ENCODE measurements at regions not wholly inside any gene's neighbourhood (a gene's known extent, or its start where the extent isn't known, plus 50 kb on each side); places are given as distances from the start of the nearest gene placed in this dataset.

DNA sequence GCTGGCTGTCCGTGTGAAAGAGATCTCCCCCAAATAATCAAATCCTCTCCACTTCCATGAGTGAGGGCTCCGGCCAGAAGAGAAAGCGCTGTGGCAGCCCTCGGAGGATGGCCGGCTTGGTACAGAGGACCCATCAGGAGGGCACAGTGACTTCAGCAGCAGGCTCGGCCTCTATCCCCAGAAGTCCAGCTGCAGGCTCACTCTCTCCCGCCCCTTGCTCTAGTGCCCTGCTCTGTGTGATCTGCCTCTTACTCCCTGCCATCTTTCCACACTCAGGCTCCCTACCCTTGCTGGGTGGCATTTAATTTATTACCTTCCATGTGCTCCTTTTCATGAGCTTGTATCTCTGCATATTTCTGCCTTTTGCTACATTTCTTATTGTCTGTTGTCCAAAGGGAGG is 129.7 kb downstream of the SPATA19 start:
- Mint-ChIP-seq H3K27me3 (peaks cover 14% of the 10 kb centered on the region), H3K36me3 (ENCODE audit: low read depth) (no peaks in the 10 kb centered on the region), H3K4me3 (no peak overlapping the region), H3K4me1 (no peaks in the 10 kb centered on the region), H3K27ac (no peak overlapping the region)
- H3K9me3 ChIP-seq (ENCODE audit: control insufficient read depth, low read length, poor library complexity, severe bottlenecking), result no peaks in the 10 kb centered on the region
- ATAC-seq (no peak), DNase-seq (no peak)

DNA sequence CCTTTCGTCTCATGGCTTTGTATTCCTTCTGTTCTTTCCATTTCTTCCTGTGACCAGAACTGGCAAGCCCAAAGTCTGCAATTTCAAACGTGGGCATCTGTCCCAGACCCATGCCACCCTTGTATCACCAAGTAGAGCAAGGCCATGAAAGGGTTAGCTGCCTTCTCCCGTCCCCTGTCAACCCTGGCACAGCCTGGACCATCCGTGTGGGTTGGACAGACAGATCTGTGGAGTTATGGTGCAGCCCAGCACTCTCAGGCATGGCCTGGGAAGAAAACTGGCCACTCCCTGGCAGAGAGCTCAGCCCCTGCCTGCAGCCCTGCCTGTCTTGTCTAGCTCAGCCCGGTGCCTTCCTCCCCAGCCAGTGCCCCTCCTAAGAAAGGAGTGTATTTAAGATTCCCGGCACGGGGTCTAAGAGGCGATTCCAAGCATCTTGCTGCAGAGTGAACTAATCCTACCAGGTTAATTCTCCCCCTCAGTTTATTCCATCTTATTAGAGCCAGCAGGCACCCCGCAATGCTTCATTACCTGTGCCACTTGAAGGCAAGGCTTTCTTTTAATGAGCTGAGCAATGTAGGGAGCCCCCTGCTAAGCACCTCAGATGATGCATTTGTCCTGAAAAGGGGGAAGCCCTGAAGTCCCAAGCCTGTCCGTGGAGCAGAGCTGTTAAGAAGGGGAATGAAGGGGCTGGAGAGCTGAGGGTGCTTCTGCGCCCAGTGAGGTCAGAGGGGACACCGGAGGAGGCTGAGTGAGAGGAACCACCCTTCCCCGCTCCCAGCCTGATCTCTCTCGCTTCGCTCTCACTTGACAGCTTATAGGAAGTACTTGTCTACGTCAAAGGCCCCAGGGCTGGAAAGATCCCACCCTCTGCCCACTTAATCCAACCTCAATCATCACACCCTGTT is 130.6 kb downstream of the SPATA19 start:
- H3K4me3 Mint-ChIP-seq, result no peak overlapping the region
- peaks cover 12% of the 10 kb centered on the region for H3K27me3 Mint-ChIP-seq
- DNase-seq (no peak), ATAC-seq (no peak)
- no peak overlapping the region for H3K27ac Mint-ChIP-seq
- H3K9me3 ChIP-seq (ENCODE audit: control insufficient read depth, low read length, poor library complexity, severe bottlenecking), result no peaks in the 10 kb centered on the region
- no peaks in the 10 kb centered on the region for H3K4me1 Mint-ChIP-seq
- H3K36me3 Mint-ChIP-seq (ENCODE audit: low read depth), result no peaks in the 10 kb centered on the region

DNA sequence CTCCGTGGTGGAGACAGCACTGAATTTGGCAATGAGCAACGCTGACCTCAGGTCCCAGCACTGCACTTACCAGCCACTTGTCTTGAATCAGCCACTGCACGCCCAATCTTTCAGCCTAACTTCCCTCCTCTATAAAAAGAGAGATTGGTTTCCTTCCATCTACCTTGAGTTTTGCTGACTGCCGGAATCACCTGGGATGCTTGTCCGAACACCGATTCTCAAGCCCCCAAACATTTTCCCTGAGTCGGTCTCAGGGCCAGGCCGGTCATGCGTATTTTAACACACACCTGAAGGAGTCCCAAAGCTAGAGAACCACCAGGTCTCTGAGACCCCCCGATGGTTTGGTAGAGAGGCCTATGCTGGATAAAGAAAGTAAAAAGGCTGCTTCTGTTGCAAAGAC is 131.5 kb downstream of the SPATA19 start:
- Mint-ChIP-seq H3K27me3 (peaks cover 9% of the 10 kb centered on the region), H3K27ac (no peak overlapping the region), H3K4me1 (no peaks in the 10 kb centered on the region), H3K4me3 (no peak overlapping the region), H3K36me3 (ENCODE audit: low read depth) (no peaks in the 10 kb centered on the region)
- DNase-seq (no peak), ATAC-seq (no peak)
- no peaks in the 10 kb centered on the region for H3K9me3 ChIP-seq (ENCODE audit: control insufficient read depth, low read length, poor library complexity, severe bottlenecking)

DNA sequence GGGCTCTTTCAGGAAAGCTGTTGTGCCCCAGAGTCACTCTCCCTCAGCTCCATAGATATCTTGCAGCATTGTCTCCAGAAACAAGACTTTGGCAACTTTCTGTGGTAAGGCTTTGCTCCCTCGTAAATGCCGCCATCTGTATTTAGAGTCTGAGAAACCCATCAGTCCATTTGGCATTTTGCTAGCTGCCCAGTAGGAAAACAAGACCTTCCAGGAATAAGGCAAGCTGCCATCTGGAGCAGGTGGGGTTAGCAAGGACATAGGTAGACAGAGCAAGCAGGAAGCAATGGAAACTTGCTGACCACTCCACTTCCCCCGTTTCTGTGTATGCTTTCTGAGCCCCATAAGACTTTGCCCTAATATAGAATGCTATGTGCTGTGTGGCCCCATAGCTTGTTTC is 131.9 kb downstream of the SPATA19 start:
- H3K4me3 Mint-ChIP-seq, result no peak overlapping the region
- H3K27ac Mint-ChIP-seq, result no peak overlapping the region
- no peaks in the 10 kb centered on the region for H3K9me3 ChIP-seq (ENCODE audit: control insufficient read depth, low read length, poor library complexity, severe bottlenecking)
- H3K4me1 Mint-ChIP-seq, result no peaks in the 10 kb centered on the region
- no peaks in the 10 kb centered on the region for H3K36me3 Mint-ChIP-seq (ENCODE audit: low read depth)
- DNase-seq, result no peak
- ATAC-seq, result no peak
- H3K27me3 Mint-ChIP-seq, result peaks cover 9% of the 10 kb centered on the region

DNA sequence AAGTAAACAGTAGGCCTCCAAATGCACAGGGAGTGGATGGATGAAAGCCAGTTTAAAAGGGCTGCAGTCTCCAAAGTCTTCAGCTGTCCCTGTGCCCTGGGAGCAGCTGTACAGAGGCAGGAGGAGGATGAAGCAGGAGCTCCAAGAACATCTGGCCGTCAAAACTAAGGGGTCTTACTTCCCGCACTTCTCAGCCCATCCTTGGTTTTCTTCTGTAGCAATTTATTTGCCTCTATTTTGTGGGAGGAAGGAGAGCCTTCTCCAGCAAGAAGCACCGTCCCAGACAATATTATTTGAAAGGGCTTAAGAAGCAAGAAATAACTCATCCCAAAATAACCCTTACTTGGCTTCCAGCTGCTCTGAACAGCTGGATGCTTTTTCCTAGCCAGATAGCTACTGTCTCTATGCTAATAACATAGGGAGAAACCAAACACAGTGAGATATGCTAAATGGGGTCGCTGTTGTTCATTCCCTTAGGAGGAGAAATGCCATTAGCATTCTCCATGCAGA is 133.2 kb downstream of the SPATA19 start:
- no peaks in the 10 kb centered on the region for H3K4me1 Mint-ChIP-seq

DNA sequence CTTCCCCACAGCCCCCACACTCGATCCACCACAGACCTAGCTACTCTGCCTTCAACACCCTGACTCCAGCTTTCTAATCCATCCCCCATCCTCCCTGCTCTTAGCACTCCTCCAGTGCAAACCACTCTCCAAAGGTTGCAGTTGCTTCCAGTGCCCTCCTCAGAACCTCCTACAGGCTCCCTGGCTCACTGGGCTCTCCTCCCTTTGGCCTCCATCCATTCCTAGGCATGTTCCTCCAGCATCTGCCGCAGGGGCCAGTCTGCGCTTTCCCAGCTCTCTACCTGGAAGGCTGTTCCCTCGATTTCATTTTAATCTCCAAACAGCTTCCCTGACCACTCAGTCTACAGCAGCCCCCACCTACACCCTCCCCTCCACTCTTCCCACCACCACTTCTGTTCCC is 133.8 kb downstream of the SPATA19 start:
- H3K4me3 Mint-ChIP-seq, result no peak overlapping the region
- H3K36me3 Mint-ChIP-seq (ENCODE audit: low read depth), result no peaks in the 10 kb centered on the region
- no peaks in the 10 kb centered on the region for H3K4me1 Mint-ChIP-seq

More for the DNA sequence above, 133.2 kb downstream of the SPATA19 start:
- no peaks in the 10 kb centered on the region for H3K9me3 ChIP-seq (ENCODE audit: control insufficient read depth, low read length, poor library complexity, severe bottlenecking)
- H3K27me3 Mint-ChIP-seq, result peaks cover 5% of the 10 kb centered on the region
- DNase-seq (no peak), ATAC-seq (no peak)
- no peaks in the 10 kb centered on the region for H3K36me3 Mint-ChIP-seq (ENCODE audit: low read depth)
- H3K27ac Mint-ChIP-seq, result no peak overlapping the region
- H3K4me3 Mint-ChIP-seq, result no peak overlapping the region

DNA sequence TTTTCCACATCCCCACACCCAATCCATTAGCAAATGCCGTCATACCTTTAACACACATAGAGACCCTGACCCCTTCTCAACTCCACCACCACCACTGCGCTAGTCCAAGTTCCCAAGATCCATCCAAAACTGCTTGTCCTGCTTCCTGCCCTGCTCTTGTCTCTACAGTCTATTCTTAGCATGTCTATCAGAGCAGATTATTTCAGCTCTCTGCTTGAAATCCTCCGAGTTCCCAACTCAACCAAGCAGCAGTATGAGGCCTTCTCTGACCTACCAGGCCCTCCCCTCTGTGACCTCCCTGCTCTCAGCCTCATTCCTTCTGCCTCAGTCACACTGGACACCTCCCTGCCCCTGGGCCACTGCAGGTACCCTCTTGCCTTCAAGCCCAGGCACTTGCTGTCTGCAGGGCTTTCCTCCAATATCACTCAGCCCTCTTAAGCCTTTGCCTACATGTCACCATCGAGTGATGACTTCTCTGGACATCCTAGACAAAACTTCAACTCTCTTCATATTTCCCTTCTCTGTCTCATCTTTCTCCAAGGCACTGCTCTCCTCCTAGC is 134.6 kb downstream of the SPATA19 start:
- no peak overlapping the region for H3K27ac Mint-ChIP-seq
- H3K36me3 Mint-ChIP-seq (ENCODE audit: low read depth), result no peaks in the 10 kb centered on the region
- no peaks in the 10 kb centered on the region for H3K9me3 ChIP-seq (ENCODE audit: control insufficient read depth, low read length, poor library complexity, severe bottlenecking)
- no peak overlapping the region for H3K4me3 Mint-ChIP-seq
- H3K27me3 Mint-ChIP-seq, result no peaks in the 10 kb centered on the region
- no peak for ATAC-seq
- H3K4me1 Mint-ChIP-seq, result no peaks in the 10 kb centered on the region
- DNase-seq, result no peak

More for the DNA sequence above, 133.8 kb downstream of the SPATA19 start:
- no peaks in the 10 kb centered on the region for H3K9me3 ChIP-seq (ENCODE audit: control insufficient read depth, low read length, poor library complexity, severe bottlenecking)
- ATAC-seq, result no peak
- Mint-ChIP-seq H3K27me3 (no peaks in the 10 kb centered on the region), H3K27ac (no peak overlapping the region)
- no peak for DNase-seq

DNA sequence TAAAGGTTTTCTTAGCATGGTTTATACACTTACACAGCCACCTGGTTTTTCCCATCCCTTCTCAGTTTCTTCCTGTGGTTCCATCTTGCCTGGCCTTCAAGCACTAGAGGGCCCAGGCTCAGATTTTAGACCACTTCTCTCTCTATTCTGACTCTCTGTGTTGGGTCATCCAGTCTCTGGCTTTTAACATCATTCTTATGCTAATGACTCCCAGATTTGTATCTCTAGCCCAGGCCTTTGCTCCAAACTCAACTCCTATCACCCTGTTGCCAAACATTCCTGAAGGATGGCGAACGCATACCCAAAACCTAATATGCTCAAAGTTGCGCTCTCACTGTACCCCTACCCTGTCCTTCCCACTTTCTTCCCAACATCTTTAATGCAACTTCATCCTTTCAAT is 135.1 kb downstream of the SPATA19 start:
- H3K4me1 Mint-ChIP-seq, result no peaks in the 10 kb centered on the region
- H3K27me3 Mint-ChIP-seq, result no peaks in the 10 kb centered on the region
- no peak overlapping the region for H3K27ac Mint-ChIP-seq
- H3K9me3 ChIP-seq (ENCODE audit: control insufficient read depth, low read length, poor library complexity, severe bottlenecking), result no peaks in the 10 kb centered on the region
- ATAC-seq (no peak), DNase-seq (no peak)
- H3K36me3 Mint-ChIP-seq (ENCODE audit: low read depth), result no peaks in the 10 kb centered on the region
- no peak overlapping the region for H3K4me3 Mint-ChIP-seq

DNA sequence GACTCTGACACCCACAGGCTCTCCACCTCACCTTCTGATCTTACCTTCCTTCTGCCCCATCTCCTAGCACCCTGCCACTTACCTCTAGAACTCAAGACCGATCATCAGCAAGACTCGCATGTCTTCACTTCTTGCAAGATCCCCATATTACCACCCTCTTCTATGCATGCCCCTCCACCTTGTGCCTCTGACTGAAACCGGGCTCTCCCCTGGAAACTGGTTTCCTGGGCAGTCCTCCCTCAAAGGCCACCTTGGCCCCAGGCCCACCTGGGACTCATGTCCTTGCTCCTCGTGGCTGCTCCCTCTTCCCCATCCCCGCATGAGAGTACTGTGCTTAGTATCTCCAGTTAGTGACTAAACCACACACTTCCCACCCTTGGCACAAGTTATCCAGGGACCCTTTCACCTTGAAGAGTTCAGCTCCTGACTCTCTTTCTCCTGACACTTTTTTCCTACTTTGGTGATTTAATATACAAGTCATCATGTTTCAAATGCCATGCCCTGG is 136.7 kb downstream of the SPATA19 start:
- no peak overlapping the region for H3K27ac Mint-ChIP-seq
- no peak for ATAC-seq
- no peaks in the 10 kb centered on the region for H3K36me3 Mint-ChIP-seq (ENCODE audit: low read depth)
- peaks cover 4% of the 10 kb centered on the region for H3K27me3 Mint-ChIP-seq
- no peaks in the 10 kb centered on the region for H3K9me3 ChIP-seq (ENCODE audit: control insufficient read depth, low read length, poor library complexity, severe bottlenecking)
- H3K4me3 Mint-ChIP-seq, result no peak overlapping the region
- H3K4me1 Mint-ChIP-seq, result no peaks in the 10 kb centered on the region
- DNase-seq, result no peak

DNA sequence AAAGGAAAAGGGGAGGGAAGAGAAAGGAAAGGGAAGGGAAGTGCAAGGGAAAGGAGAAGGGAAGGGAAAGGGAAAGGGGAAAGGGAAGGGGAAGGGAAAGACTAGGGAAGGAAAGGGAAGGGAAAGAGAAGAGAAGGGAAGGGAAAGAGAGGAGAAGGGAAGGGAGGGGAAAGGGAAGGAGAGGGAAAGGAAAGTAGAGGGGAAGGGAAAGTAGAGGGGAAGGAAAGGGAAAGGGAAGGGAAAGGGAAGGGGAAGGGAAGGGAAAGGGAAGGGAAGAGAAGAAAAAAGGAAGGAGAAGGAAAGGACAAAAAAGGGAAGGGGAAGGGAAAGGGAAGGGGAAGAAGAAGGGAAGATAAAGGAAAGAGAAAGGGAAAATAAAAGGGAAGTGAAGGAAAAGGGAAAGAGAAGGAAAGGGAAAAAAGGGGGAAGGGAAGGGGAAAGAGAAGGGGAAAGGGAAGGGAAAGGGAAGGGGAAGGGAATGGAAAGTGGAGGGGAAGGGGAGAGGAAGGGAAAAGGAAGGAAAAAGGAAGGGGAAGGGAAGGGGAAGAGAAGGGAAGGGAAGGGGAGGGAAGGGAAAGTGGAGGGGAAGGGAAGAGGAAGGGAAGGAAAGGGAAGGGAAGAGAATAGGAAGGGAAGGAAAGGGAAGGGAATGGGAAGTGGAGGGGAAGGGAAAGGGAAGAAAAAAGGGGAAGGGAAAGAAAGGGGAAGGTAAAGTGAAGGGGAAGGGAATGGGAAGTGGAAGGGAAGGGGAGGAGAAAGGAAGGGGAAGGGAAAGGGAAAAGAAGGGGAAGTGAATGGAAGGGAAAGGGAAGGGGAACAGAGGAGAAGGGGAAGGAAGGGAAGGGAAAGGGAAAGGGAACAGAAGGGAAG is 138.2 kb downstream of the SPATA19 start:
- H3K36me3 Mint-ChIP-seq (ENCODE audit: low read depth), result no peaks in the 10 kb centered on the region
- no peaks in the 10 kb centered on the region for H3K4me1 Mint-ChIP-seq
- no peak for DNase-seq
- no peak for ATAC-seq
- no peak overlapping the region for H3K27ac Mint-ChIP-seq
- no peak overlapping the region for H3K4me3 Mint-ChIP-seq
- peaks cover 4% of the 10 kb centered on the region for H3K27me3 Mint-ChIP-seq
- H3K9me3 ChIP-seq (ENCODE audit: control insufficient read depth, low read length, poor library complexity, severe bottlenecking), result no peaks in the 10 kb centered on the region

DNA sequence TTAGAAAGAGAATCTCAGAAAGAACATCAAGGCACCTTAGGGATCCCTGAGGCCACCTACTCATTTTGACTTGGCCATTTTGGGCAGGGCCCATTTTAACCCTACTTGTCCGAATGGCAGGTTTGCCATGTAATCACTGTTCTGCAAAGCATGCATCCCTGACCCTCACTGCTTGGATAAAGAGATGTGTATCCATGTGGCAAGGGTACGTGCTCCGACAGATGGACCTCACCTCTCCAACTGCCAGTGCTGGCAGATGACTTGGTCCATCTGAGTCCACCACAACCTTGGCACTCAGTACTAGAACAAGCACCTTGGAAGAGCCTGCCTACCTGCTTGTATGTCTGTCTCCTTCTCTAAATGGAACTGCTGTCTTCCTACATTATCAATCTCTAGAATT is 139.4 kb downstream of the SPATA19 start:
- Mint-ChIP-seq H3K4me3 (no peak overlapping the region), H3K27me3 (peaks cover 4% of the 10 kb centered on the region), H3K36me3 (ENCODE audit: low read depth) (no peaks in the 10 kb centered on the region), H3K27ac (no peak overlapping the region), H3K4me1 (no peaks in the 10 kb centered on the region)
- H3K9me3 ChIP-seq (ENCODE audit: control insufficient read depth, low read length, poor library complexity, severe bottlenecking), result no peaks in the 10 kb centered on the region
- ATAC-seq (no peak), DNase-seq (no peak)

DNA sequence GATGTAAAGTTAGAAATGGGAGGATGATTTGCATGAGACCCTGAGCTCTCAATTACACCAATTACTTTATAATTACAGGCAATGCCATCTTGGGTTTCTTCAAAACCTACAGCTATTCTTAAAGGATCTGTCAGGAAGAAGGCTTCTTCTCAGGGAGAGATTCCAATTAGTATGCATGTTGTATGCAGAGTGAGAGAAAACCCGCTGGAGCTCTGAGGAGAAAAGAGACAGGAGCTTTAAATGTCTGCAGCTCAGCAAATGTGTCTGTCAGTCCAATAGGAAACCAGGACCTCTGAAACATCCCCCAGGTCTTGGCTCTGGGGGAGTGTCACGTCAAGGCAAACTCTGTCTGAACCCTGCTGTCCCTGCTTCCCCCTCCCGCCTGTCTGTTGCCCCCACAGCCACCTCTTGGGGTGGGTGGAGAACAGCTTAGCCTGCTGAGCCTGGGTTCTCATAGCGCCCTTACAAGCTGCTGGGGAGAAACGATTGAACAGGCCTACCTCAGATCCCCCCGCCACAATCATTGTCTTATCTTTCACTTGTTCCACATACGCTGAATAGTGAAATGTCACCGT is 140.2 kb downstream of the SPATA19 start:
- Mint-ChIP-seq H3K27me3 (peaks cover 4% of the 10 kb centered on the region), H3K4me1 (no peaks in the 10 kb centered on the region), H3K36me3 (ENCODE audit: low read depth) (no peaks in the 10 kb centered on the region), H3K4me3 (no peak overlapping the region), H3K27ac (no peak overlapping the region)
- ATAC-seq (no peak), DNase-seq (no peak)
- no peaks in the 10 kb centered on the region for H3K9me3 ChIP-seq (ENCODE audit: control insufficient read depth, low read length, poor library complexity, severe bottlenecking)

DNA sequence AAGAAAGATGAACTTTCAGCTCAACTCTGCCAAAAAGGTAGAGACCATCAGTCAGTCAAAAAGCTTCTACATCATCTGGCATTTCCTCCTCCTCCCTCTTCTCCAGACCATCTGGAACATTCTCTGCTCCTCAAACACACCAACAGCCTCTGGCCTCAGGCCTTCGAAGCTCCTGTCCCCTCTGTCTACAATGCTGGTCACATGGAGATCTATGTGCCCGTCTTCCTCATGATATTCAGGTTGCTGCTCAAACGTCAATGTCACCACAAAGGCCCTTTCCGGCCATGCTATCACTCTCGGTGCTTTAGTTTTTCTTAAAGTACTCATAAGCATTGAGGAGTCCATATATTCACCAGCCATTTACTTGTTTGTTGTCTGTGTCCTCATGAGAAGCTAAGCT is 146.2 kb downstream of the SPATA19 start:
- no peaks in the 10 kb centered on the region for H3K9me3 ChIP-seq (ENCODE audit: control insufficient read depth, low read length, poor library complexity, severe bottlenecking)
- DNase-seq (no peak), ATAC-seq (no peak)
- H3K27me3 Mint-ChIP-seq, result peaks cover 4% of the 10 kb centered on the region
- no peaks in the 10 kb centered on the region for H3K36me3 Mint-ChIP-seq (ENCODE audit: low read depth)
- H3K27ac Mint-ChIP-seq, result no peak overlapping the region
- H3K4me3 Mint-ChIP-seq, result no peak overlapping the region
- H3K4me1 Mint-ChIP-seq, result no peaks in the 10 kb centered on the region
